Neural cell (in vitro differentiated cells): ENCODE measurements at regions not wholly inside any gene's neighbourhood (a gene's known extent, or its start where the extent isn't known, plus 50 kb on each side); places are given as distances from the start of the nearest gene placed in this dataset.

Experiments used
- H2AFZ ChIP-seq: fragments of 200-600, 300-800 bp; sonication (generic), shearing (Covaris generic); 2 replicates; pipeline ENCODE4 v1.6.0; 2014; ENCODE audit warnings: low read depth, mild to moderate bottlenecking, antibody characterized with exemption, low read length, moderate library complexity
- H3F3A ChIP-seq: fragments of 200-600 bp; shearing (Covaris generic); 2 replicates; pipeline ENCODE4 v1.6.1; 2016; ENCODE audit warnings: mild to moderate bottlenecking, moderate library complexity, mixed read lengths, antibody characterized with exemption, low read length; ENCODE audit not compliant: insufficient read depth, poor library complexity, severe bottlenecking
- H3K27ac ChIP-seq: fragments of 200-600, 300-800 bp; sonication (generic), shearing (Covaris generic); 2 replicates; pipeline ENCODE4 v1.5.1; 2014; ENCODE audit warnings: mild to moderate bottlenecking, low read length, moderate library complexity
- H3K27me3 ChIP-seq: fragments of 300-800, 200-600 bp; sonication (generic), shearing (Covaris generic); 2 replicates; pipeline ENCODE4 v1.6.0; 2014; ENCODE audit warnings: mild to moderate bottlenecking, low read depth, low read length, moderate library complexity; ENCODE audit not compliant: insufficient read depth
- H3K36me3 ChIP-seq: fragments of 300-800, 200-600 bp; sonication (generic), shearing (Covaris generic); 2 replicates; pipeline ENCODE4 v1.5.1; 2014; ENCODE audit warnings: mild to moderate bottlenecking, antibody characterized with exemption, low read length, moderate library complexity; ENCODE audit not compliant: insufficient read depth
- H3K4me2 ChIP-seq: fragments of 300-800, 200-600 bp; sonication (generic), shearing (Covaris generic); 2 replicates; pipeline ENCODE4 v1.6.0; 2014; ENCODE audit warnings: mild to moderate bottlenecking, low read length
- H3K4me3 ChIP-seq: fragments of 300-800, 200-600 bp; sonication (generic), shearing (Covaris generic); 2 replicates; pipeline ENCODE4 v1.5.1; 2014; ENCODE audit warnings: mild to moderate bottlenecking, low read length, moderate library complexity
- H3K79me2 ChIP-seq: fragments of 200-600 bp; shearing (Covaris generic); replicated peaks from 2 replicates; pipeline ENCODE4 v1.6.0; 2014; ENCODE audit warnings: mild to moderate bottlenecking, low read length, moderate library complexity; ENCODE audit not compliant: insufficient read depth
- H3K9ac ChIP-seq: fragments of 300-800, 200-600 bp; sonication (generic), shearing (Covaris generic); 2 replicates; pipeline ENCODE4 v1.6.1; 2016; ENCODE audit warnings: mild to moderate bottlenecking, low read length, mixed read lengths
- H3K9me2 ChIP-seq: fragments of 200-600 bp; shearing (Covaris generic); 2 replicates; pipeline ENCODE4 v1.6.1; 2016; ENCODE audit warnings: mild to moderate bottlenecking, low read length, mixed read lengths; ENCODE audit not compliant: insufficient read depth
- H3K9me3 ChIP-seq: fragments of 200-600, 300-800 bp; sonication (generic), shearing (Covaris generic); 2 replicates; pipeline ENCODE4 v1.6.1; 2016; ENCODE audit warnings: mild to moderate bottlenecking, mixed run types, low read length, moderate library complexity, mixed read lengths
- H4K20me1 ChIP-seq: fragments of 200-600 bp; shearing (Covaris generic); 2 replicates; pipeline ENCODE4 v1.6.1; 2016; ENCODE audit warnings: mild to moderate bottlenecking, mixed run types; ENCODE audit not compliant: insufficient read depth
- EP300 ChIP-seq: fragments of 450-650 bp; conservative IDR thresholded peaks from 2 replicates; pipeline ENCODE4 v1.6.1; 2014; ENCODE audit warnings: antibody characterized with exemption, mild to moderate bottlenecking, moderate library complexity; ENCODE audit not compliant: poor library complexity, severe bottlenecking
- EZH2 ChIP-seq: fragments of 200-600, 300-800 bp; shearing (Covaris generic), sonication (generic); IDR thresholded peaks from 2 replicates; pipeline ENCODE4 v1.6.1; 2014; ENCODE audit warnings: antibody characterized with exemption, low read length, borderline replicate concordance, mild to moderate bottlenecking; ENCODE audit not compliant: insufficient read depth, poor library complexity, severe bottlenecking
- MXI1 ChIP-seq: fragments of 450-650 bp; conservative IDR thresholded peaks from 2 replicates; pipeline ENCODE4 v1.6.1; 2014; ENCODE audit warnings: antibody characterized with exemption, mild to moderate bottlenecking; ENCODE audit not compliant: poor library complexity, severe bottlenecking
- POLR2AphosphoS5 ChIP-seq: IDR thresholded peaks from 2 replicates; pipeline ENCODE4 v1.6.1; 2012
- RAD21 ChIP-seq: fragments of 450-650 bp; conservative IDR thresholded peaks from 2 replicates; pipeline ENCODE4 v1.6.1; 2014; ENCODE audit warnings: antibody characterized with exemption, mild to moderate bottlenecking, moderate library complexity
- SMC3 ChIP-seq: fragments of 450-650 bp; conservative IDR thresholded peaks from 2 replicates; pipeline ENCODE4 v1.6.1; 2014; ENCODE audit warnings: antibody characterized with exemption, mild to moderate bottlenecking, moderate library complexity; ENCODE audit not compliant: poor library complexity
- TAF1 ChIP-seq: IDR thresholded peaks from 2 replicates; pipeline ENCODE4 v1.6.1; 2012; ENCODE audit warnings: low read depth
- TF ChIP-seq, protein P1 (sequence below): fragments of 450-650 bp; IDR thresholded peaks from 2 replicates; pipeline ENCODE4 v1.5.1; 2014; ENCODE audit warnings: antibody characterized with exemption, mild to moderate bottlenecking, moderate library complexity; ENCODE audit not compliant: poor library complexity, severe bottlenecking
- TF ChIP-seq, protein P2 (sequence below): IDR thresholded peaks from 2 replicates; pipeline ENCODE4 v1.6.1; 2012; ENCODE audit warnings: borderline replicate concordance

DNA sequence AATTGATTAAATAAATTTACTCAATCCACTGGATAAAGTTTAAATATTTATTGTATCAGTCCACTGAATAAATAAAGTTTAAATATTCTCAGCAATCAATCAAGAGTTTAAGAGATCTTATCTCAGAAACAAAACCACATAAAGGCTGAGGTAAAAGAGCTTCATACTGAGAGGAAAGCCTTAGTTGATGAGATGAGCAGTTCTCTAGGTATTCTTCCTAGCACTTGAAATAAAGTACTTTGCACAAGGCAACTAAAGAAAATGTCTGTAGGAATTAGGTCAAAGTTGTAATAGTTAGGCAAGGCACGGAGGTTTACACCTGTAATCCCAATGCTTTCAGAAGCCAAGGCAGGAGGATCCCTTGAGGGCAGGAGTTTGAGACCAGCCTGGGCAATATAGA is 63.5 kb downstream of the UCHL1 start:
- Histone ChIP-seq H3K4me2 (no peak overlapping the region), H3K79me2 (no peaks in the 10 kb centered on the region)
- TF ChIP-seq, protein P1, sequence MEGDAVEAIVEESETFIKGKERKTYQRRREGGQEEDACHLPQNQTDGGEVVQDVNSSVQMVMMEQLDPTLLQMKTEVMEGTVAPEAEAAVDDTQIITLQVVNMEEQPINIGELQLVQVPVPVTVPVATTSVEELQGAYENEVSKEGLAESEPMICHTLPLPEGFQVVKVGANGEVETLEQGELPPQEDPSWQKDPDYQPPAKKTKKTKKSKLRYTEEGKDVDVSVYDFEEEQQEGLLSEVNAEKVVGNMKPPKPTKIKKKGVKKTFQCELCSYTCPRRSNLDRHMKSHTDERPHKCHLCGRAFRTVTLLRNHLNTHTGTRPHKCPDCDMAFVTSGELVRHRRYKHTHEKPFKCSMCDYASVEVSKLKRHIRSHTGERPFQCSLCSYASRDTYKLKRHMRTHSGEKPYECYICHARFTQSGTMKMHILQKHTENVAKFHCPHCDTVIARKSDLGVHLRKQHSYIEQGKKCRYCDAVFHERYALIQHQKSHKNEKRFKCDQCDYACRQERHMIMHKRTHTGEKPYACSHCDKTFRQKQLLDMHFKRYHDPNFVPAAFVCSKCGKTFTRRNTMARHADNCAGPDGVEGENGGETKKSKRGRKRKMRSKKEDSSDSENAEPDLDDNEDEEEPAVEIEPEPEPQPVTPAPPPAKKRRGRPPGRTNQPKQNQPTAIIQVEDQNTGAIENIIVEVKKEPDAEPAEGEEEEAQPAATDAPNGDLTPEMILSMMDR, result no peak
- TF ChIP-seq SMC3 (no peak), MXI1 (no peak), EZH2 (no peak), EP300 (no peak), RAD21 (no peak), TAF1 (no peak), POLR2AphosphoS5 (no peak)
- TF ChIP-seq, protein P2, sequence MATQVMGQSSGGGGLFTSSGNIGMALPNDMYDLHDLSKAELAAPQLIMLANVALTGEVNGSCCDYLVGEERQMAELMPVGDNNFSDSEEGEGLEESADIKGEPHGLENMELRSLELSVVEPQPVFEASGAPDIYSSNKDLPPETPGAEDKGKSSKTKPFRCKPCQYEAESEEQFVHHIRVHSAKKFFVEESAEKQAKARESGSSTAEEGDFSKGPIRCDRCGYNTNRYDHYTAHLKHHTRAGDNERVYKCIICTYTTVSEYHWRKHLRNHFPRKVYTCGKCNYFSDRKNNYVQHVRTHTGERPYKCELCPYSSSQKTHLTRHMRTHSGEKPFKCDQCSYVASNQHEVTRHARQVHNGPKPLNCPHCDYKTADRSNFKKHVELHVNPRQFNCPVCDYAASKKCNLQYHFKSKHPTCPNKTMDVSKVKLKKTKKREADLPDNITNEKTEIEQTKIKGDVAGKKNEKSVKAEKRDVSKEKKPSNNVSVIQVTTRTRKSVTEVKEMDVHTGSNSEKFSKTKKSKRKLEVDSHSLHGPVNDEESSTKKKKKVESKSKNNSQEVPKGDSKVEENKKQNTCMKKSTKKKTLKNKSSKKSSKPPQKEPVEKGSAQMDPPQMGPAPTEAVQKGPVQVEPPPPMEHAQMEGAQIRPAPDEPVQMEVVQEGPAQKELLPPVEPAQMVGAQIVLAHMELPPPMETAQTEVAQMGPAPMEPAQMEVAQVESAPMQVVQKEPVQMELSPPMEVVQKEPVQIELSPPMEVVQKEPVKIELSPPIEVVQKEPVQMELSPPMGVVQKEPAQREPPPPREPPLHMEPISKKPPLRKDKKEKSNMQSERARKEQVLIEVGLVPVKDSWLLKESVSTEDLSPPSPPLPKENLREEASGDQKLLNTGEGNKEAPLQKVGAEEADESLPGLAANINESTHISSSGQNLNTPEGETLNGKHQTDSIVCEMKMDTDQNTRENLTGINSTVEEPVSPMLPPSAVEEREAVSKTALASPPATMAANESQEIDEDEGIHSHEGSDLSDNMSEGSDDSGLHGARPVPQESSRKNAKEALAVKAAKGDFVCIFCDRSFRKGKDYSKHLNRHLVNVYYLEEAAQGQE, result no peak

DNA sequence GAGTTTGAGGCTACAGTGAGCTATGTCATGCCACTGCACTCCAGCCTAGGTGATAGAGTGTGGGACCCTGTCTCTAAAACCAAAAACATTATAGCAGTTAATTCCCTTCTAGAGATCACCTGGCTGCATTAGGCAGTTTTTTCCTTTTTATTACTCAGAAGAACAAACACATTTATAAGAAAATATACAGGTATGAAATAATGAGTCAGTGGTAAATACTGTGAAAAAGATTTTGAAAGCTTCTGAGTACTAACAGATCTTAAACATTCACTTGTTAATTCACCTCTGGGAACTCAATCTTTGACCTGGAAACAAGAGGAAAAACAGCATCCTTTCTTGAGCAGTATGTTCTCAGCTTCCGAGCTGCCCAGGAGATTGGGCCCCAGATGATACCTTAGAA is 64.1 kb downstream of the UCHL1 start:
- Histone ChIP-seq H3F3A (no peaks in the 10 kb centered on the region), H4K20me1 (no peaks in the 10 kb centered on the region), H3K9ac (no peak overlapping the region), H3K9me2 (no peaks in the 10 kb centered on the region), H2AFZ (no peak overlapping the region), H3K27me3 (no peaks in the 10 kb centered on the region), H3K27ac (no peak overlapping the region), H3K4me3 (no peak overlapping the region), H3K9me3 (no peaks in the 10 kb centered on the region), H3K79me2 (no peaks in the 10 kb centered on the region), H3K4me2 (no peak overlapping the region), H3K36me3 (no peaks in the 10 kb centered on the region)
- TF ChIP-seq EP300 (no peak), RAD21 (no peak)

More for the DNA sequence above, 63.5 kb downstream of the UCHL1 start:
- H3K9me2 ChIP-seq, result no peaks in the 10 kb centered on the region
- no peaks in the 10 kb centered on the region for H3K36me3 ChIP-seq
- no peaks in the 10 kb centered on the region for H4K20me1 ChIP-seq
- no peaks in the 10 kb centered on the region for H3F3A ChIP-seq
- no peaks in the 10 kb centered on the region for H3K27me3 ChIP-seq
- no peaks in the 10 kb centered on the region for H3K9me3 ChIP-seq
- no peak overlapping the region for H3K4me3 ChIP-seq
- H3K9ac ChIP-seq, result no peak overlapping the region
- no peak overlapping the region for H2AFZ ChIP-seq
- H3K27ac ChIP-seq, result no peak overlapping the region
